ENCODE measurements at regions not wholly inside any gene's neighbourhood (a gene's known extent, or its start where the extent isn't known, plus 50 kb on each side); places are given as distances from the start of the nearest gene placed in this dataset.

- TF ChIP-seq EZH2 (IDR thresholded peaks at IDR 0.05) (no peak), POLR2AphosphoS5 (IDR thresholded peaks at IDR 0.05; ENCODE audit: borderline replicate concordance, low read depth, low read length) (no peak), FOXP2 (optimal IDR thresholded peaks at IDR 0.05; ENCODE audit: control extremely low read depth, extremely low read length, insufficient read depth) (no peak)
Observed at GRCh38 chr4:158033416-158034120, 139.3 kb downstream of the GASK1B start.

Data from SK-N-MC (cell line).